ENCODE measurements at regions not wholly inside any gene's neighbourhood (a gene's known extent, or its start where the extent isn't known, plus 50 kb on each side); places are given as distances from the start of the nearest gene placed in this dataset.

- Histone ChIP-seq H3K36me3 (no peaks in the 10 kb centered on the region), H3K4me1 (peaks cover 0 to 7% (median 3%) of the 10 kb centered on the region in 4 donors), H3K4me3 (no peak overlapping the region), H3K27ac (no peak overlapping the region), H3K9me3 (no peaks in the 10 kb centered on the region), H3K27me3 (no peaks in the 10 kb centered on the region)
- no peak for DNase-seq
- no peak for ATAC-seq (ENCODE audit: low FRiP score in 2 of 2)
- TF ChIP-seq EP300 (IDR thresholded peaks at IDR 0.05), result no peak
- TF ChIP-seq POLR2A (IDR thresholded peaks at IDR 0.05), result no peak
- no peak for TF ChIP-seq POLR2AphosphoS5 (IDR thresholded peaks at IDR 0.05)
- no peak for TF ChIP-seq CTCF (IDR thresholded peaks at IDR 0.05)
Observed at GRCh38 chr12:24224401-24224800, 274.9 kb upstream of the SOX5 start.

- Histone ChIP-seq H3K9me3 (no peaks in the 10 kb centered on the region), H3K4me1 (peaks cover 0 to 7% (median 3%) of the 10 kb centered on the region in 4 donors), H3K4me3 (no peak overlapping the region), H3K36me3 (no peaks in the 10 kb centered on the region), H3K27ac (no peak overlapping the region), H3K27me3 (no peaks in the 10 kb centered on the region)
- ATAC-seq (ENCODE audit: low FRiP score in 2 of 2) (no peak), DNase-seq (no peak)
- TF ChIP-seq EP300 (IDR thresholded peaks at IDR 0.05), result no peak
- TF ChIP-seq POLR2A (IDR thresholded peaks at IDR 0.05), result no peak
- no peak for TF ChIP-seq CTCF (IDR thresholded peaks at IDR 0.05)
- no peak for TF ChIP-seq POLR2AphosphoS5 (IDR thresholded peaks at IDR 0.05)
- 93 to 94% methylated on average over 9 of the region's 9 CpGs for WGBS, 2 donors
Observed at GRCh38 chr12:24223926-24224325, 274.5 kb upstream of the SOX5 start.

- Histone ChIP-seq H3K4me1 (peaks cover 0 to 7% (median 3%) of the 10 kb centered on the region in 4 donors), H3K27ac (no peak overlapping the region), H3K27me3 (no peaks in the 10 kb centered on the region), H3K36me3 (no peaks in the 10 kb centered on the region), H3K9me3 (no peaks in the 10 kb centered on the region), H3K4me3 (no peak overlapping the region)
- no peak for DNase-seq
- no peak for TF ChIP-seq CTCF (IDR thresholded peaks at IDR 0.05)
- no peak for TF ChIP-seq EP300 (IDR thresholded peaks at IDR 0.05)
- no peak for TF ChIP-seq POLR2AphosphoS5 (IDR thresholded peaks at IDR 0.05)
- TF ChIP-seq POLR2A (IDR thresholded peaks at IDR 0.05), result no peak
- 77 to 86% methylated on average over 1 of the region's 1 CpG for WGBS, 2 donors
- no peak for ATAC-seq (ENCODE audit: low FRiP score in 2 of 2)
Observed at GRCh38 chr12:24222968-24223367, 273.5 kb upstream of the SOX5 start.

GRCh38 chr12:24212496-24212895, 263.0 kb upstream of the SOX5 start:
- Histone ChIP-seq H3K4me1 (no peaks in the 10 kb centered on the region), H3K27ac (no peak overlapping the region), H3K4me3 (no peak overlapping the region), H3K36me3 (no peaks in the 10 kb centered on the region), H3K27me3 (no peaks in the 10 kb centered on the region), H3K9me3 (no peaks in the 10 kb centered on the region)
- WGBS, 2 donors, result 87% methylated on average over 2 of the region's 2 CpGs
- no peak for DNase-seq
- no peak for ATAC-seq (ENCODE audit: low FRiP score in 2 of 2)
- TF ChIP-seq POLR2A (IDR thresholded peaks at IDR 0.05) (no peak), EP300 (IDR thresholded peaks at IDR 0.05) (no peak), POLR2AphosphoS5 (IDR thresholded peaks at IDR 0.05) (no peak), CTCF (IDR thresholded peaks at IDR 0.05) (no peak)

GRCh38 chr12:24206621-24207020, 257.2 kb upstream of the SOX5 start:
- Histone ChIP-seq H3K36me3 (no peaks in the 10 kb centered on the region), H3K9me3 (no peaks in the 10 kb centered on the region), H3K27ac (no peak overlapping the region), H3K27me3 (no peaks in the 10 kb centered on the region), H3K4me1 (no peaks in the 10 kb centered on the region), H3K4me3 (no peak overlapping the region)
- 67 to 81% methylated on average over 2 of the region's 2 CpGs for WGBS, 2 donors
- ATAC-seq (ENCODE audit: low FRiP score in 2 of 2), result no peak
- DNase-seq, result no peak
- no peak for TF ChIP-seq POLR2A (IDR thresholded peaks at IDR 0.05)
- no peak for TF ChIP-seq EP300 (IDR thresholded peaks at IDR 0.05)
- TF ChIP-seq POLR2AphosphoS5 (IDR thresholded peaks at IDR 0.05), result no peak
- TF ChIP-seq CTCF (IDR thresholded peaks at IDR 0.05), result no peak

Measured in upper lobe of left lung (tissue), 6 donors.